ENCODE measurements at regions not wholly inside any gene's neighbourhood (a gene's known extent, or its start where the extent isn't known, plus 50 kb on each side); places are given as distances from the start of the nearest gene placed in this dataset.

DNA sequence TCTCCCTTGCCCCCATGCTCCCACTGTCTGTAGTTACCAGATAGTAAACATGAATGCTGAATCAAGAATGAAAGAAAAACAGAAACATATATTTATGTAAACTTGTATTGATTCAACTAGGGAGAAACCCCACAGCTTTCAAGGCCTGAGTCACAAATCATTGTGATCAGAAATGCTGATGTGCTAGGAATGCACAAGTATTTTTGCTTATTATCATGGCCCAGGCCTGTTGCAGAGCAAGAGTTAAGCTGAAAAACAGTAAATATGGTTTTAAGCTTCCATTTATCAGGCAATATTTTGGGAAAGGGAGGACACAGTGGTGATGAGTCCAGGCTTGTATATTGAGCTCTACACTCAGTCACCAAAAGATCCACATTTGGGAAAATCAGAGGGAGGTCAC, 669.6 kb downstream of the DIAPH3 start:
- no peak for ATAC-seq

GRCh38 chr13:59494560-59494970, 669.2 kb downstream of the DIAPH3 start:
- no peak; the same call in 2 of the 3 replicates for ATAC-seq
- no peak for TF ChIP-seq ZNF70 (CRISPR knock-in tag; IDR thresholded peaks at IDR 0.05)
- TF ChIP-seq ESRRG (CRISPR knock-in tag; IDR thresholded peaks at IDR 0.05) = no peak
- no peak for TF ChIP-seq GLIS3 (CRISPR knock-in tag; IDR thresholded peaks at IDR 0.05)
- TF ChIP-seq TCF4 (CRISPR knock-in tag; IDR thresholded peaks at IDR 0.05; ENCODE audit: borderline replicate concordance) = no peak
- TF ChIP-seq ZFP3 (CRISPR knock-in tag; IDR thresholded peaks at IDR 0.05) = no peak
- no peak for TF ChIP-seq POU6F1 (CRISPR knock-in tag; IDR thresholded peaks at IDR 0.05; ENCODE audit: borderline replicate concordance, low read depth)
- no peak for TF ChIP-seq ZNF8 (CRISPR knock-in tag; IDR thresholded peaks at IDR 0.05)

More for the DNA sequence above, 669.6 kb downstream of the DIAPH3 start:
- TF ChIP-seq, protein P1, sequence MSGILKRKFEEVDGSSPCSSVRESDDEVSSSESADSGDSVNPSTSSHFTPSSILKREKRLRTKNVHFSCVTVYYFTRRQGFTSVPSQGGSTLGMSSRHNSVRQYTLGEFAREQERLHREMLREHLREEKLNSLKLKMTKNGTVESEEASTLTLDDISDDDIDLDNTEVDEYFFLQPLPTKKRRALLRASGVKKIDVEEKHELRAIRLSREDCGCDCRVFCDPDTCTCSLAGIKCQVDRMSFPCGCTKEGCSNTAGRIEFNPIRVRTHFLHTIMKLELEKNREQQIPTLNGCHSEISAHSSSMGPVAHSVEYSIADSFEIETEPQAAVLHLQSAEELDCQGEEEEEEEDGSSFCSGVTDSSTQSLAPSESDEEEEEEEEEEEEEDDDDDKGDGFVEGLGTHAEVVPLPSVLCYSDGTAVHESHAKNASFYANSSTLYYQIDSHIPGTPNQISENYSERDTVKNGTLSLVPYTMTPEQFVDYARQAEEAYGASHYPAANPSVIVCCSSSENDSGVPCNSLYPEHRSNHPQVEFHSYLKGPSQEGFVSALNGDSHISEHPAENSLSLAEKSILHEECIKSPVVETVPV (CRISPR knock-in tag; IDR thresholded peaks at IDR 0.05) = no peak
- TF ChIP-seq ARNTL (CRISPR knock-in tag; IDR thresholded peaks at IDR 0.05; ENCODE audit: borderline replicate concordance, low read depth) = no peak
- TF ChIP-seq TOX (CRISPR knock-in tag; IDR thresholded peaks at IDR 0.05; ENCODE audit: borderline replicate concordance) = no peak
- TF ChIP-seq ZC3H10 (CRISPR knock-in tag; IDR thresholded peaks at IDR 0.05) = no peak
- no peak for TF ChIP-seq ZNF565 (CRISPR knock-in tag; conservative IDR thresholded peaks at IDR 0.05; ENCODE audit: low read depth)

DNA sequence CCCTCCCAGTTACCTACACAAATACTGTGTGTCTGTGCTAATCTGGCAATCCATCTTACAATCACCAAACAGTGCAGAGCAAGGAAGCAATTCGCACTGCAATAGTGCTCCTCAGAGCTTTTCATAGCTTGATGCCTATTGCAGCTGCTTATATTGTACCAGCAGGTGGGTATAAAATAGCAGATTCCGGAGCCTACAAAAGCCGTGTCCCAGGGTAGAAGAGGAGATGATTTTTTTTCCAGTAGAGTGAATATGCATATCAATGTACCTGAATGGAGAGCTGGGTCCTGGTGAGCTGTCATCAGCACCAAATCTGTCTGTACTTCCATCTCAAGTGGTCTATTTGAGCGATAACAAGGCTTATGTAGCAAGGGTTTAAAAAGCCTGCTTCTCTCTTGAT, 668.4 kb downstream of the DIAPH3 start:
- no peak for ATAC-seq
- TF ChIP-seq BACH2 (CRISPR knock-in tag; IDR thresholded peaks at IDR 0.05; ENCODE audit: borderline replicate concordance) (no peak), POU6F1 (CRISPR knock-in tag; IDR thresholded peaks at IDR 0.05; ENCODE audit: borderline replicate concordance, low read depth) (no peak), ARNTL (CRISPR knock-in tag; IDR thresholded peaks at IDR 0.05; ENCODE audit: borderline replicate concordance, low read depth) (no peak), CREB5 (CRISPR knock-in tag; IDR thresholded peaks at IDR 0.05; ENCODE audit: low read depth) (no peak), ZNF70 (CRISPR knock-in tag; IDR thresholded peaks at IDR 0.05) (no peak), CSDC2 (CRISPR knock-in tag; IDR thresholded peaks at IDR 0.05) (no peak), ISL1 (CRISPR knock-in tag; IDR thresholded peaks at IDR 0.05) (no peak), GLIS3 (CRISPR knock-in tag; IDR thresholded peaks at IDR 0.05) (no peak), TOX (CRISPR knock-in tag; IDR thresholded peaks at IDR 0.05; ENCODE audit: borderline replicate concordance) (no peak), ZFP3 (CRISPR knock-in tag; IDR thresholded peaks at IDR 0.05) (no peak), ESRRG (CRISPR knock-in tag; IDR thresholded peaks at IDR 0.05) (no peak)
- TF ChIP-seq, protein P1 (CRISPR knock-in tag; IDR thresholded peaks at IDR 0.05) = no peak
- TF ChIP-seq, protein P2, sequence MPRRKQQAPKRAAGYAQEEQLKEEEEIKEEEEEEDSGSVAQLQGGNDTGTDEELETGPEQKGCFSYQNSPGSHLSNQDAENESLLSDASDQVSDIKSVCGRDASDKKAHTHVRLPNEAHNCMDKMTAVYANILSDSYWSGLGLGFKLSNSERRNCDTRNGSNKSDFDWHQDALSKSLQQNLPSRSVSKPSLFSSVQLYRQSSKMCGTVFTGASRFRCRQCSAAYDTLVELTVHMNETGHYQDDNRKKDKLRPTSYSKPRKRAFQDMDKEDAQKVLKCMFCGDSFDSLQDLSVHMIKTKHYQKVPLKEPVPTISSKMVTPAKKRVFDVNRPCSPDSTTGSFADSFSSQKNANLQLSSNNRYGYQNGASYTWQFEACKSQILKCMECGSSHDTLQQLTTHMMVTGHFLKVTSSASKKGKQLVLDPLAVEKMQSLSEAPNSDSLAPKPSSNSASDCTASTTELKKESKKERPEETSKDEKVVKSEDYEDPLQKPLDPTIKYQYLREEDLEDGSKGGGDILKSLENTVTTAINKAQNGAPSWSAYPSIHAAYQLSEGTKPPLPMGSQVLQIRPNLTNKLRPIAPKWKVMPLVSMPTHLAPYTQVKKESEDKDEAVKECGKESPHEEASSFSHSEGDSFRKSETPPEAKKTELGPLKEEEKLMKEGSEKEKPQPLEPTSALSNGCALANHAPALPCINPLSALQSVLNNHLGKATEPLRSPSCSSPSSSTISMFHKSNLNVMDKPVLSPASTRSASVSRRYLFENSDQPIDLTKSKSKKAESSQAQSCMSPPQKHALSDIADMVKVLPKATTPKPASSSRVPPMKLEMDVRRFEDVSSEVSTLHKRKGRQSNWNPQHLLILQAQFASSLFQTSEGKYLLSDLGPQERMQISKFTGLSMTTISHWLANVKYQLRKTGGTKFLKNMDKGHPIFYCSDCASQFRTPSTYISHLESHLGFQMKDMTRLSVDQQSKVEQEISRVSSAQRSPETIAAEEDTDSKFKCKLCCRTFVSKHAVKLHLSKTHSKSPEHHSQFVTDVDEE (CRISPR knock-in tag; IDR thresholded peaks at IDR 0.05) = no peak

All from SK-N-SH treated with all-trans-retinoic acid at 6 μM for 48 hours (cell line).